D341Med (cell line): ENCODE measurements at regions not wholly inside any gene's neighbourhood (a gene's known extent, or its start where the extent isn't known, plus 50 kb on each side); places are given as distances from the start of the nearest gene placed in this dataset.

Experiments
- DNase-seq: peaks from one replicate; pipeline ENCODE4 v3.0.0; 2012; ENCODE audit warnings: low spot score

DNA sequence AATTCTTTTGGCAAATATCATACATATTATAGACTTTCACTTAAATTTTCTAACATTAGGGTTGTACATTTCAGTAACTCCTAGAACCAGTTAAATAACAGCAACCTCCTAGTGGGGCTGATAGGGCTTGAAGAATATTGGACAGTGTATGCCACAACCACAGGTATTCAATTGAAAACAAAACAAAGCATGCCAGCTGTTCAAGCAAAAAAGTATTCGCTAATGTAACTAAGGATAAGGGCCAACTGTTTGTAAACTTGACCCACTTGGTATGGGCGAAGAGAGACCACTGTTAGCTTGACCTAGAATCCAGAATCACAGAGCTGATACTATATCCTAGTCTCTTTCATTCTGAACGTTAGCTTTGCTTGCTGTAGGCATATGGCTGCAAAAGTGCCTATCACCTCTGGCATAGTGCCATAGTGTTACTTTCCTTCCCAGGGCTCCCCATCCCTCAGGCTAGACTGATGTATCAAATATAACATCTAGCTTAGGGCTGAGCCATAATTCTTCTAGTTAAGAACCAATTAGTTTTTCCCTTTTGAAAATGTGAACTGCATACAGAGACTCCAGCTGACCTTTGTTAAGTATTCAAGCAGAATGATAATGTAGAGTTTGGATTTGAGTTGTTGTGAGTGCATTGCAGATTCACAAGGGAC, 458.8 kb upstream of the NRXN1 start:
- DNase-seq = no peak

DNA sequence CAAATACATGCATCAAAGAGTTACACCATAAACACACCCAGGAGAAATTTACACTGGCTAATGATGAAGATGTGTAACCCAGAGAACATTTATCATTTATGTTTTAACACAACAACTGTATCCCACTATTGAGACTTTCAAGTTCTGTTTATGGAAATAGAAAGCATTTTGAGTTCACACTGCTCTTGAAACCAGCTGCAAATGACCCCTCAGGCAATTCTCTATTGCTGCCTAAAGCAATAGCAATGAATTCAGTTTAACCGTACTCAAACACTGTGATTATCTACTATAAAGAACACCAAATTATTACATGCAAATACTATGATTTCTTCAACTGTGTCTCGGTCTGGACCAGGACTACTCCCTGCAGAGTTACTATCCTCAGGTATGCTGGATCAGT, 452.7 kb upstream of the NRXN1 start:
- no peak for DNase-seq

DNA sequence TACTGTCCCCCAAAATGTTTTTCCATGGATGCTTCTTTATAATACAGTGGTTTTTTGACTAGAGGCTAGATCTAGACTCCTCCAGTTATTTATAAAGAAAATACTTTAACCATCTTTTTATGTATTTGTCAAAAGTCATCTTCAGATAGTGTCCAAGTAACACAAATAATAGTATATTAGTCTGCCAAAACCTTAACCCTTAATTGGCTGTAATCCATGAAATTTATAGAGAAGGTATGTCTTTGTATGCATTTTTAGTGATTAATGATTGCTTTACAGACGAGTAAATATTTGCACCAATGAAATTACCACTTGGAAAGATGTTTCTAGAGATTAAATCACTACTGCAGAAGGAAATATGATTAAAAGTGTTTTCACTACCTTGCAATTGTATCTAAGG, 451.8 kb upstream of the NRXN1 start:
- no peak for DNase-seq

DNA sequence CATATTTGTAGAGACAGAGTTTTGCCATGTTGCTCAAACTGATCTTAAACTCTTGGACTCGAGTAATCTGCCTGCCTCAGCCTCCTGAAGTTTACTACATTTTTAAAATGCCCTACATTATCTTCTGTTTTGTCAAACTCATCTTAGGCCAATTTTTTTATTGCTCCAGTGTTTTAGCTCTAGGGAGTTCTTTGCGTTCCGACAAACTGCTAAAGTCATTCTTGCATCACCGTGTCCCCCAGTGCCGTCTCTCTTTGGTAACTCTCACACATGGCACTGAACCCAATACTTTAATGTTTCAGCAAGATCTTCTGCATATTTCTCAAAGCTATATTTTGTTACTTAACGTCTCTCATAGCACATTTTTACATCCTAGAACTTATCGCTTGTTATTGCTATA, 440.9 kb upstream of the NRXN1 start:
- DNase-seq = no peak

DNA sequence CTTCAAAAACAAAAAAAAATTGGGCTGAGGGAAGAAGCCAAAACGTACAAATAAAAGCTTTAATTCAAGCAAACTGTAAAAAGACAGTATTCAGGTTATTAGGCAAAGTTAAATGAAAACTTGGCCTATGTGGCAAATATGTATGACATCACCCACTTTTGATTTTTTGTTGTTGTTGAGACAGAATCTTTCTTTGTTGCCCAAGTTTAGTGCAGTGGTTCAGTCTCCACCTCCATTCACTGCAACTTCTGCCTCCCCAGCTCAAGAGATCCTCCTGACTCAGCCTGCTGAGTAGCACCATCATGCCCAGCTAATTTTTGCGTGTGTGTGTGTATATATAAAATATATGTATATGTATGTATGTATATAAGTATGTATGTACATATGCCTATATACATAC, 440.4 kb upstream of the NRXN1 start:
- DNase-seq = no peak

DNA sequence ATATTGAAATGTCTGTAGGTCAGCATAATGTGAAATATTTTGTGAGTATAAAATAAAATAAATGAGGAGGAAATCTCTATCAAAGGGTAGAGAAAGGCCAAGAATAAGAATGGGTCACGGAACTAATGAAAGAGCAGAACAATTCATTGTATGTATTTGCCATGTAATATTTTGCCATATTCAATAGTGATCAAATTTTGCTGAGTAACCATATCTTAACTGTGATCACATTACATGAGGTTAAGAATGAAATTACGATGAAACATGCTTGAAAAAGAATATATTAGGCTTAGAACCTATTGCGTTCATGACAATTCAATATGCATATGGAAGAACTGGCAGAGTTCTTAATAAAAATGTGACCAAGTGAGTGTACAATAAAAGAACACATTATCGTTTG, 437.2 kb upstream of the NRXN1 start:
- DNase-seq = no peak

DNA sequence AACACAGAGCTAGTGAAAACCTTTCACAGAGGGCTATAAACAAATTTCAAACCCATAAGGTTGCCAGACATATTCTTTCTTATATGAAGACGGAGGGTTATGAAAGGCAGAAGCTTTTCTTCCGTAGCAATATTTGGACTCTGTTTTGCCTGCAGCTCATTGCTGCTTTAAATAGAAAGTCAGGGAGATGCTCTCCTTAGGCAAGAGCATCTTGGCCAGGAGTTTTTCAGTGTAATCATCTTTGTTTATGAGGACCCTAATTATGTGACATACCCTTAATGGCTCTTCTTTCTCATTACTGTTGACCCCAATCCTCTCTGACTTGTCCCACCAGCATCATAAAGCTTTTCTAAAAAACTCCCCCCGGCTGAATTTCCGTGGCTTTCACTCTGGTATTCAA, 433.4 kb upstream of the NRXN1 start:
- DNase-seq = no peak

DNA sequence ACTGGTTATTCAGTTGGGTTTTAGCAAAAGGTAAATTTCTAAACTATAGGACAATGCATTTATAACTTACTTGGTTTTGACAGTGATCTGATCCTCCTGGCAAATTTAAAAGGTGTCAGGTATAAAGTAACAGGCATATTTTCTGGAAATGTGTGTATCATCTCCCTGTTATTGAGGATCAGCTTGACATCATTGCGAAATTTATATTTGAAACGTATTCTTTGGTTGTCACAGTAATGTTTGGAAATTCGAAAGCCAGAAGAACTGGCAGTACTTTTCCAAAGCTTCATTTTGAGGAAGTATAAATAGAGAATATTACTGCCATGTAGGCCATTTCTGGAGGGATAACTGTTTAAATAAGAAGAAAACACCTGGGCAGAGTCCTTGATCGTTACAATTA, 422.2 kb upstream of the NRXN1 start:
- no peak for DNase-seq

DNA sequence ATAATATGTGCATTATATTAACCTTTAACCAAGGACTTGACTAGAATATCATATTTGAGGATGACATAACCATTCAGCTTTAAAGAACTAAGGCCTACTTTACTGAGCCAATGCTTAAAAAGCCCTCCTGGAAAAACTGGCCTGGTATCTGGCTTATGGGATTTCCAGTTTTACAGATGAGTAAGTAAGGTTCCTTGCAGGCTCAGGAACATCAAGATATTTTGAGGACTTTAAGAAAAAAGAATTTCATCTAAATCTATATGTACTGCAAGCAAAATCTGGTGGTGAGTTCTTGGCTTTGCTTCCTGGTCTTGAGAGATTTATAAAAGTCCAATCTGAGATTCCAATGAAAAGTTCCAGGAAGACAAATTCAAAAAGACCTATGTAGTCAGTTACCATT, 417.0 kb upstream of the NRXN1 start:
- no peak for DNase-seq

DNA sequence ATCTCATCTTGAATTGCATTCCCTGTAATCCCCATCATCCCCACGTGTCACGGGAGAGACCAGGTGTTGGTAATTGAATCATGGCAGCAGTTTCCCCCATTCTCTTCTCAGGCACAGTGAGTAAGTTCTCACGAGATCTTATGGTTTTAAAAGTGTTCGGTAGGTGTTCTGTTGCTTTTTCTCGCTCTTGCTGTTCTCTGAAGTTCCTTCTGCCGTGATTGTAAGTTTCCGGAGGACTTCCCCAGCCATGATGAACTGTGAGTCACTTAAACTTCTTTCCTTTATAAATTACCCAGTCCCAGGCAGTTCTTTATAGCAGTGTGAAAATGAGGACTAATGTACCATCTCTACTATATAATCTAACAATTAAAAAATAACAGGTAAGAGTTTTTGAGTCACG, 409.9 kb upstream of the NRXN1 start:
- no peak for DNase-seq

DNA sequence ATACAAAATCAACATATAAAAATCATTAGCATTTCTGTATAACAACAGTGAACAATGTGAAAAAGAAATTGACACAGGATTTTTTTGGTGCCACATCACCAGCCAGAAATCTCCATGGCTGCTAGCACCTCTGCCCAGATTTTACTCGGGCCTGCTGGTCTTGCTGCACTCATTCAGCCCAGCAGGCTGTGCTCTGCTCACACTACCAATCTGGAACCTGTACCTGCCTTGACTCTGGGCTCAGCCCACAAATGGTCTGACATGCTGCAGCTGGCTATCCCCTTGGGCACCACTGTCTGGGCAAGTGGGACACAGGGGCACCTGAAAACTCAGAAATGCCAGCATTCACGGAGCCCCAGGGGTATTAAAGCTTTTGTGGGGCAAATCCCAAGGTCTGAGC, 392.5 kb upstream of the NRXN1 start:
- DNase-seq = peak; percentile 8

DNA sequence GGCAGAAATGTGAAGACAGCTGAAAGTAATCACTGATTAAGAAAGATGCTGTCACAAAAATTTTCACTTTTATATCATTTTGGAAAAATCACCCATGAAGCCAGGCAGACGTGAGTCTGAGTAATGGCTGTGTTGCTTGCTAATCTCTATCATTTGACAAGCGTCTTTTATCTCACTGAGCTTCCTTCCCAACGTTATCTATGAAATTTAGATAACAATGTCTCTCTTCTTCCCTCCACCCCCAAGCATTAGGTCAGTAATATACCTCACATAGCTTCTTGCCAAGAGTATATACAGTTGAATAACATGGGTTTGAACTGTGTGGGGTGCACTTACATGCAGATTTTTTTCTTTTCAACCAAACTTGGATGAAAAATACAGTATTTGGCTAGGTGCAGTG, 388.6 kb upstream of the NRXN1 start:
- no peak for DNase-seq

DNA sequence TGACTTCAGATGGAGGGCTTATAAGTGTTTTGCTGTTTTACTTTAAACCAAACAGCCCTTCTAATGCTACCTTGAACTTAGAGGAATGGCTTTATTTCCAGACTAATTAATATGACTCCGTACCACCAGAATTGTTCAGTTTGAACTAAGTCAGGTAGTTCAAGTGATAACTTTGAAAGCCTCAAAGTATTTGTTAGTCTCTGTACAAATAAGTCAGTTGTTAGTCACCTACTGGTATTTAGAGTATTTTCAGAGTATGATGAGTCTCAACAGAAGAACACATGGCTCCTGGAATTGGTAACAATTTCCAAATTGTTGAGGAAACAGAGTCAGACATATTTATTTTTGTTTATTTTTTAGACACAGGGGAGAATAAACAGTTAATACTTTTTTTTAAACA, 381.8 kb upstream of the NRXN1 start:
- DNase-seq = no peak

DNA sequence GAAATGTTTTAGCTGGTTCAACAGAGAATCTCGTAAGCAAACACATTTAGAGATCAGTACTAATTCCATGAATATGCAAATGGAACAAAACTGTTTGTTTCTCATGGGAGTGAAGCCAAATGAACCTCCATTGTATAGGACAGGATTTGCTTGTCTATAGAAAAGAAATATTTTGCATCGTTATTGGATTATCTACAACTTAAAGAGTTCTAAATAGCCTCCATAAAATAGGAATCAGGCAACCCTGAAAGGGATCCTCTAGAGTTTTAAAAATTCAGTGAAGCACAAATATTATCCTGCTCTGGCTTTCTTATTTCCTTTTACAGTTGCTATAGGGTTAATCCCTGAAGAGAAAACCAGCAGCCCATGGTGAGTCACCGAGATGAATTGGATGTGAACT, 378.4 kb upstream of the NRXN1 start:
- no peak for DNase-seq

DNA sequence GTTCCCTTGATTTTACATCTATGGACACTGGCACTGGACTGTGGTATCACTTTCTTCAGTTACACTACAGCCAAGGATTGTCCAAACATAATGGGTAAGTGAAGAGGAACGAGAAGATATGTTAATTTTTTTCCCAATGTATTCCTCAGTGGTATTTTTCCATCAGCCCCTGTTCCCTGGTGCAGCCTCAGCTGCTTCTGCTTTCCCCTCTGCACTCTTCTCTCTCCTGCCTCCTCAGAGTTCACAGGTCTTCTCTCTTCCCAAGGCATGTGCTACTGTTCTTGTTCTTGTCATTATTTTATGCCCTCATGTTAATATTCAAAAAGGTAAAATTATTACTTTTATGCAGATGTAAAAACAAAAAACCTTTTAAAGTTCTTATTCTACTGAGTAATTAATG, 378.0 kb upstream of the NRXN1 start:
- no peak for DNase-seq

DNA sequence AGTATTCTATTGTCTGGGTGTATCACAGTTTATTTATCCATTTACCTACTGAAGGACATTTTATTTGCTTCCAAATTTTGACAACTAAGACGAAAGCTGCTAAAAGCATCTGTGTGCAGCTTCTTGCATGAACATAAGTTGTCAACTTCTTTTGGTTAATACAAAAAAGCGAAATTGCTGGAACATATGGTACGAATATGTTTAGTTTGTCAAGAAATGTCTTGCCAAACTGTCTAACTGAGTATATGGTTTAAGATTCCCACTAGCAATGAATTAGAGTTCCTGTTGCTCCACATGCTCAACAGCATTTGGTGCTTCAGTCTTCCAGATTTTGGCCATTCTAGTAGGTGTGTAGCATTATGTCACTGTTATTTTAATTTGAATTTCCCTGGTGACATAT, 372.3 kb upstream of the NRXN1 start:
- no peak for DNase-seq

DNA sequence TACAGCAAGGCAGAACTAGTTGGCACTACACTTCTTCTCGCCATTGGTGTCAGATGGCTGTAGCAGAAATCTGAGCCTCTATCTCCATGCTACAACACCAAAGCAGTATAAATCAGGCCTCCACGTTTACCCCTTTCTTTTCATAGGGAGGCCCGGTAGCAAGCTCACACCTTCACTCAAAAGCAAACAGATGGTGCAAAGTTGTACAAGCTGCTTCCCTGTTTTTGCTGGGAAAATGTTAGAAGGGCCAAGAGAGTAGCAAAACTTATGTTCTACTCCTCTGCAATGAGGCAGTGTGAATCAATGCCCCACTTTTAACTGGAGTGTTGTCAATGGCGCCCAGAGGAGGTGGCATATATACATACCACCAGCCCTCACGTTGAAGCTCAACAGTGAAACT, 369.6 kb upstream of the NRXN1 start:
- no peak for DNase-seq

DNA sequence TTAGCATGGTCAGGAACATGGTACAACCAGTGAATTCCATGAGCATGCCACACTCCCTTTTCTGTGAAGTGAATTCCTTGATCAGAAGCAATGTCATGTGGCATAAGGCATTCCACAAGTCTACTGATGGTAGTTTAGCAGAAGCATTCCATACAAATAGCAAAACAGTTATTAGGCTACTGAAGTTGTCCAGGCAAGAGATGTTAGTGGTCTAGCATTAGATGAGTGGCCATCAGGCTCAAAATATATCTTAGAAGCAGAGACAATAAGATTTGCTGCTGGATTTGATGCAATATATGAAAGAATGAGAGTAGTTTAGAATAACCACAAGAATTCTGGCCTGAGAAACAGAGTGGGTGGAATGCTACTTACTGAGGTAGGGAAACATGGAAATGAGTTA, 355.3 kb upstream of the NRXN1 start:
- no peak for DNase-seq

DNA sequence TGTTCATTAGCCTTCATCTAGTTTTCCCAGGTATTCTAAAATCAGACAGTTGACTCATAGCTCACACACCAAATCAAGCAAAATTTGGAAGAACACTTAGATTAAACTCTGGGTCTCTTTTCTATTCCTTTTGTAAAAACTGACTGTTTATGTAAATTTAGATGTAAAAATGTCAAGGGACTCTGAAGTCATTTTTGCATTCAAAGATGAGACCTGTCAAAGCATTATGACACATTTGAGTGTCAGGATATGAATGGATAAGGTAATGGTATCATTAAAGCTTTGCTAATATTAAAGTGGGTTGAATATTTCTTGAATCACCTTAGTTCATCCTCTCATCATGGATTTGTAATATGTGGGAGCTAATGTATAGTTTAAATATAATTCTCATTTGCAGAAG, 348.1 kb upstream of the NRXN1 start:
- DNase-seq = no peak

DNA sequence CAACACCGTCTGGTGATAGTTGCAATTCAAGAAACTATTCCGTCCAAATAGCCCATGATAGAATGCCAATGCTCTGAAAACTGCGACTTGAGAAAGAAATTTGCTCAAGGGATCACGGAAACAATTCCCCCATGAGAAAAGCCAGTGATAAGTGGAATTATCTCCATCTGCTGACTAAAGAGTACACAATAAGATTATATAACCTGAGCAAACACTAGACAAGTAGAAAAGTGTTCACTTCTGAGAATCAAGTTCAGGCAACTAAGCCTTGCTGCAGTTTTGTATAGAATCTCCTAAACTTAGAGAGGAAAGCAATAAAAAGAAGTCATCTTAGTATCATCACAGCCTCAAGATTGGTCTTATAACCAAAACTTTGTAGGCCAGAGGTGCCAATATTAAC, 336.3 kb upstream of the NRXN1 start:
- DNase-seq = no peak

DNA sequence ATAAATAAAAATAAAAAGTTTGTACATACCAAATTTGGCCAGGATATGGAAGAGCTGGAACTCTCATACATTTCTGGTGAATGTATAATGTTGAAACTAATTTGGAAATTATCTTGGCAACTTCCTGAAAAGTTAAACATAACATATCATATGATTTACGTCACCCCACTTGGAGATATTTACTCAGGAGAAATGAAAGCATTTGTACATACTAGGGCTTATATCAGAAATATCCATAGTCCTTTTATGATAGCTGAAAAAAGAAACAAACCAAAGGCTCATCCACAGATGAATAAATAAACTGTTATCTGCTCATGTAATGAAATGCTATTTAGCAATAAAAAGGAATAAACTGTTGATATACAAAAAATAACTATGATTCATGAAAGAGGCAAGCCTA, 318.2 kb upstream of the NRXN1 start:
- no peak for DNase-seq

DNA sequence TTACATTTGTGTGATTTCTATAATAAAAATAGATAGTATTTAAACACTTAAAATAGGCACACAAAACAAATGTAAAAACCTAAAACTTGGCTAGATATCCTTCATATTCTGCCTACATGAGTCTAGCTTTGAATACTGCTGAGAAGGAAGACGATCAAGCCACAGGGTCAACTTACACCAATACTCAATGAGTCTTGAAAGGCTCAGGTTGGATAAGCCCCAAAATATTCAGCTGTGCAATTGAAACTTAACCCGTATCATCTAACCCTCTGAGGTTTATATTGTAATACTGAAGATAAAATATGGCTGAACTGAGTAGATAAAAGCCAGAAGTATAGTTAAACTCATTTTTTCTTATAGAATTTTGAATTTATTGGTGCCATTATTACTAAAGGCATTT, 313.0 kb upstream of the NRXN1 start:
- DNase-seq = no peak

DNA sequence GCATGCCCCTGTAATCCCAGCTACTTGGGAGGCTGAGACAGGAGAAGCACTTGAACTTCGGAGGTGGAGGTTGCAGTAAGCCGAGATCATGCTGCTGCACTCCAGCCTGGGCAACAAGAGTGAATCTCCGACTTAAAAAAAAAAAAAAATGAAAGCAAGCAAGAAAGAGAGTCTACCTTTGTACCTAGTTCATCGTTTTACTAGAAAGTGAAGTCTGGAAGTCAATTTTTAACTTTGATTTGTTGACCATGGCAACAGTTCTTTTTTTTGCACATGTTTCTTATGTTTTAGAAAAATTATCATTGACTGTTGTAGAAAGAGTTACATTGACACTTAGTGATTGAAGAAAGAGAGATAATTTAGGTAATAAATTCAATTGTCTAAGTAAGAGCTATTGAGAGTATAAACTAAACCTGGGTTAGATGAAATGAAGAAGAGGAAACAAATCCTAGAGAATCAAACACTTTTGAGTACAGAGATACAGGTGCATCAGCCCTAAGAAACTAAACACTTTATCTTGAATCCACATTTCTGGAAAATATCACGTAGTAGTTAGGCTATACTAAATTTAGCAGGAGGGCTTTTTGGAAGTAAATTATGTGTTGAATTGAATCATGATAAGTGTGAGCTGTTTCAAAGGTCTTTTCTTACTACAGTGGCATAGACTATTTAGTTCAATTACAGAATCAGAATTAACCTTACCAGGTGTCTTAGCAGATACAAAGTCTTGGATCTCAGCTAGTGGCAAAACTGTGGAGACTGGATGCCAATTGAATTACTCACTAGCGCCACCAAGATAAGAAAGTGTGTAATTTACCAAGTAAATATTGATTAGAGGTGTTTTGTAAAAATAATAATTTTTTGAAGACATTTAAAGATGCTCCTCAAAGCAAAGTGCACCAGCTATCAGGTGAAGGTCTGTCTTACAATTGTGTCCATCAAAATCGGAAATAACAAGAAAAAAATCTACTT, 303.4 kb upstream of the NRXN1 start:
- no peak for DNase-seq

DNA sequence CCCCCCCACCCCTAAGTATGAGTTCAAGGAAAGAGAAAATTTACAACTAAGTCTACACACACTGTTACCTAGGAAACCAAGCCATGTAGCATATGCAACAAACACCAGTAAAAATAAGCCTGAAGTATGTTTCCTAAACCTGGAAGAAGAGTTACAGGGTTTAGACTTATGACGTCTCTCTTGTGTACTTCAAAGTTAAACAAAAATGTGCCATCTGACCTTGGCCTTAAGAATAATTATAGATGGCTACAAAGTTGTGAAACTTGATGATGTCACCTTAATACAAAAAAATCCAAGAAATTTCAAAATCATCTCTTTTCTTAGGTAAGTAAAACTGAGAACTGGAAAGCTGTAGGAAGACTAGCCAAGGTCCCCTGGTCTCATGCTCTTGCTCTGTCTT, 297.6 kb upstream of the NRXN1 start:
- no peak for DNase-seq
